ENCODE measurements at regions not wholly inside any gene's neighbourhood (a gene's known extent, or its start where the extent isn't known, plus 50 kb on each side); places are given as distances from the start of the nearest gene placed in this dataset.
A peak's percentile ranks its signal among the peaks of the same experiment; 100 is the strongest.

- DNase-seq, result no peak
- H3K9me3 ChIP-seq, result no peaks in the 10 kb centered on the region
- H3K4me1 ChIP-seq, result peaks cover 0 to 39% (median 15%) of the 10 kb centered on the region in 4 donors
- no peak overlapping the region for H3K4me3 ChIP-seq
- no peak overlapping the region for H3K27ac ChIP-seq
- no peaks in the 10 kb centered on the region for H3K36me3 ChIP-seq
- TF ChIP-seq CTCF (IDR thresholded peaks at IDR 0.05), result no peak
- no peaks in the 10 kb centered on the region for H3K27me3 ChIP-seq
- intact Hi-C loops (cut with DNase I; ENCODE audit: low total_unique reads), result no loop called here
Measured at GRCh38 chr13:74045583-74045982, 88.6 kb downstream of the KLF12 start.

- H3K9me3 ChIP-seq, result no peaks in the 10 kb centered on the region
- intact Hi-C loops (cut with DNase I; ENCODE audit: low total_unique reads), result no loop called here
- no peaks in the 10 kb centered on the region for H3K27me3 ChIP-seq
- H3K27ac ChIP-seq, result no peak overlapping the region
- no peak for TF ChIP-seq CTCF (IDR thresholded peaks at IDR 0.05)
- no peak for DNase-seq
- H3K4me3 ChIP-seq, result no peak overlapping the region
- peaks cover 0 to 33% (median 10%) of the 10 kb centered on the region in 4 donors for H3K4me1 ChIP-seq
- H3K36me3 ChIP-seq, result no peaks in the 10 kb centered on the region
Measured at GRCh38 chr13:74043237-74043636, 91.0 kb downstream of the KLF12 start.

- Histone ChIP-seq H3K36me3 (no peaks in the 10 kb centered on the region), H3K4me3 (no peak overlapping the region), H3K27me3 (no peaks in the 10 kb centered on the region), H3K4me1 (peaks cover 0 to 29% (median 6%) of the 10 kb centered on the region in 4 donors), H3K27ac (no peak overlapping the region), H3K9me3 (no peaks in the 10 kb centered on the region)
- intact Hi-C loops (cut with DNase I; ENCODE audit: low total_unique reads), result no loop called here
- peak in 1 of 2 donors; percentile 31 for DNase-seq
- TF ChIP-seq CTCF (IDR thresholded peaks at IDR 0.05), result peak; percentile 16 to 27
Measured at GRCh38 chr13:74040200-74040599, 94.0 kb downstream of the KLF12 start.

- Histone ChIP-seq H3K36me3 (no peaks in the 10 kb centered on the region), H3K9me3 (no peaks in the 10 kb centered on the region), H3K27me3 (no peaks in the 10 kb centered on the region), H3K4me3 (no peak overlapping the region), H3K4me1 (peaks cover 0 to 29% (median 6%) of the 10 kb centered on the region in 4 donors), H3K27ac (no peak overlapping the region)
- intact Hi-C loops (cut with DNase I; ENCODE audit: low total_unique reads), result no loop called here
- no peak for DNase-seq
- no peak for TF ChIP-seq CTCF (IDR thresholded peaks at IDR 0.05)
Measured at GRCh38 chr13:74039667-74040066, 94.5 kb downstream of the KLF12 start.

GRCh38 chr13:74039154-74039553, 95.0 kb downstream of the KLF12 start:
- Histone ChIP-seq H3K36me3 (no peaks in the 10 kb centered on the region), H3K27ac (no peak overlapping the region), H3K27me3 (no peaks in the 10 kb centered on the region), H3K4me3 (no peak overlapping the region), H3K4me1 (peaks cover 0 to 29% (median 6%) of the 10 kb centered on the region in 4 donors), H3K9me3 (no peaks in the 10 kb centered on the region)
- no peak for TF ChIP-seq CTCF (IDR thresholded peaks at IDR 0.05)
- DNase-seq, result no peak
- intact Hi-C loops (cut with DNase I; ENCODE audit: low total_unique reads), result no loop called here

- intact Hi-C loops (cut with DNase I; ENCODE audit: low total_unique reads), result no loop called here
- H3K27me3 ChIP-seq, result no peaks in the 10 kb centered on the region
- H3K9me3 ChIP-seq, result no peaks in the 10 kb centered on the region
- no peak overlapping the region for H3K27ac ChIP-seq
- no peak for TF ChIP-seq CTCF (IDR thresholded peaks at IDR 0.05)
- no peak for DNase-seq
- H3K36me3 ChIP-seq, result no peaks in the 10 kb centered on the region
- no peak overlapping the region for H3K4me3 ChIP-seq
- H3K4me1 ChIP-seq, result peaks cover 0 to 29% (median 6%) of the 10 kb centered on the region in 4 donors
Measured at GRCh38 chr13:74037762-74038161, 96.4 kb downstream of the KLF12 start.

All from tibial artery (tissue), 4 donors.